ENCODE measurements at regions not wholly inside any gene's neighbourhood (a gene's known extent, or its start where the extent isn't known, plus 50 kb on each side); places are given as distances from the start of the nearest gene placed in this dataset.

DNA sequence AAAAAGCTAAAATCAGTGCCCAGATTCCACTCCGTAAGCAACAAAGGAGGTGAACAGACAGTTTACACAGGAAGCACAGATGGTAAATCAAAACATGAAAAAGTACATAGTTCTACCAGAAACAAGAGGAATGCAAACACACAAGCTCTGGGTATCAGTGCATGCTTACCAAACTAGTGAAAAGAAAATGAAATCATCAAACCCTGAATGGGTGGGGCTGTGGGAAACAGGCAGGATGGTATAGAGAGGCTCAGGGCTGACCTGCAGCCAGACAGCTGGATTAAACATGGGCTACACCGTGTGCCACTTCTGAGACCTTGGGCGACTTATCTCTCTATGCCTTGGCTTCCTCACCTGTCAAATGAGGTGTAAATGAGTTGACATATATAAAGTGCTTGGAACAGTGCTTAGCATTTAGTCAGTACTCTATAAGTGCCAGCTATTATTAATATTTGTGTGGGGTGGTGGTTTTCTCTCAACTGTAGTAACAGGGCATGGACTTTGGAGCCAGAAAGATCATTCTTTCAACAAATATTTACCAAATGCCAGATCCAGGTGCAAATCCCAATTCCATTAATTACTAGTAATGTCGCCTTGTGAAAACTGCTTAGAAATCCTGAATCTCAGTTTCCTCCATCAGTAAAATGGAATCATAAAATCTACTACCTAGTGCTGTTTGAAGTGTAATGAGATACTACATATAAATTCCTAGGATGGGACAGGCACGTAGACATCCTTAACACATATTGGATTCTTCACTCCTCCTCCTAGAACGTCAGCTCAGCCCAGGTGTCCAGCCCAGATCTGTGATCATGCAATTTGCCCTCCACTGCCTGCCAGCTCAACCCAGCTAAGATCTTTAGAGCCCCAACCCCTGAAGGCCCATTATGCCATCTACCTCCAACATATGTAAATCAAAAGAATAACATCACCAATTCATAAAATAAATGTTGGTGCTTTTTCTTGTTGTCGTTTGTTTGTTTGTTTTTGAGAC lies 55.5 kb upstream of the SMAD3 start:
- no peaks in the 10 kb centered on the region for H3K9me2 ChIP-seq (ENCODE audit: insufficient read depth)
- peaks cover 18% of the 10 kb centered on the region for H3K4me1 ChIP-seq (ENCODE audit: insufficient read depth)
- Mint-ChIP-seq H3K4me1 (peaks cover 34% of the 10 kb centered on the region), H3K27me3 (ENCODE audit: insufficient read depth, low read depth, poor library complexity) (peaks cover 8% of the 10 kb centered on the region), H3K27ac (no peak overlapping the region), H3K9me3 (no peaks in the 10 kb centered on the region; the same call in 2 of the 3 replicates), H3K36me3 (ENCODE audit: low read depth) (no peaks in the 10 kb centered on the region), H3K4me3 (no peak overlapping the region)
- no peaks in the 10 kb centered on the region for H3K27me3 ChIP-seq (ENCODE audit: insufficient read depth)
- no peak overlapping the region for H3K4me2 ChIP-seq
- no peak overlapping the region for H3K4me3 ChIP-seq
- ATAC-seq, result no peak
- no peaks in the 10 kb centered on the region for H3K79me2 ChIP-seq (replicated peaks; ENCODE audit: insufficient read depth)
- TF ChIP-seq, protein P1, sequence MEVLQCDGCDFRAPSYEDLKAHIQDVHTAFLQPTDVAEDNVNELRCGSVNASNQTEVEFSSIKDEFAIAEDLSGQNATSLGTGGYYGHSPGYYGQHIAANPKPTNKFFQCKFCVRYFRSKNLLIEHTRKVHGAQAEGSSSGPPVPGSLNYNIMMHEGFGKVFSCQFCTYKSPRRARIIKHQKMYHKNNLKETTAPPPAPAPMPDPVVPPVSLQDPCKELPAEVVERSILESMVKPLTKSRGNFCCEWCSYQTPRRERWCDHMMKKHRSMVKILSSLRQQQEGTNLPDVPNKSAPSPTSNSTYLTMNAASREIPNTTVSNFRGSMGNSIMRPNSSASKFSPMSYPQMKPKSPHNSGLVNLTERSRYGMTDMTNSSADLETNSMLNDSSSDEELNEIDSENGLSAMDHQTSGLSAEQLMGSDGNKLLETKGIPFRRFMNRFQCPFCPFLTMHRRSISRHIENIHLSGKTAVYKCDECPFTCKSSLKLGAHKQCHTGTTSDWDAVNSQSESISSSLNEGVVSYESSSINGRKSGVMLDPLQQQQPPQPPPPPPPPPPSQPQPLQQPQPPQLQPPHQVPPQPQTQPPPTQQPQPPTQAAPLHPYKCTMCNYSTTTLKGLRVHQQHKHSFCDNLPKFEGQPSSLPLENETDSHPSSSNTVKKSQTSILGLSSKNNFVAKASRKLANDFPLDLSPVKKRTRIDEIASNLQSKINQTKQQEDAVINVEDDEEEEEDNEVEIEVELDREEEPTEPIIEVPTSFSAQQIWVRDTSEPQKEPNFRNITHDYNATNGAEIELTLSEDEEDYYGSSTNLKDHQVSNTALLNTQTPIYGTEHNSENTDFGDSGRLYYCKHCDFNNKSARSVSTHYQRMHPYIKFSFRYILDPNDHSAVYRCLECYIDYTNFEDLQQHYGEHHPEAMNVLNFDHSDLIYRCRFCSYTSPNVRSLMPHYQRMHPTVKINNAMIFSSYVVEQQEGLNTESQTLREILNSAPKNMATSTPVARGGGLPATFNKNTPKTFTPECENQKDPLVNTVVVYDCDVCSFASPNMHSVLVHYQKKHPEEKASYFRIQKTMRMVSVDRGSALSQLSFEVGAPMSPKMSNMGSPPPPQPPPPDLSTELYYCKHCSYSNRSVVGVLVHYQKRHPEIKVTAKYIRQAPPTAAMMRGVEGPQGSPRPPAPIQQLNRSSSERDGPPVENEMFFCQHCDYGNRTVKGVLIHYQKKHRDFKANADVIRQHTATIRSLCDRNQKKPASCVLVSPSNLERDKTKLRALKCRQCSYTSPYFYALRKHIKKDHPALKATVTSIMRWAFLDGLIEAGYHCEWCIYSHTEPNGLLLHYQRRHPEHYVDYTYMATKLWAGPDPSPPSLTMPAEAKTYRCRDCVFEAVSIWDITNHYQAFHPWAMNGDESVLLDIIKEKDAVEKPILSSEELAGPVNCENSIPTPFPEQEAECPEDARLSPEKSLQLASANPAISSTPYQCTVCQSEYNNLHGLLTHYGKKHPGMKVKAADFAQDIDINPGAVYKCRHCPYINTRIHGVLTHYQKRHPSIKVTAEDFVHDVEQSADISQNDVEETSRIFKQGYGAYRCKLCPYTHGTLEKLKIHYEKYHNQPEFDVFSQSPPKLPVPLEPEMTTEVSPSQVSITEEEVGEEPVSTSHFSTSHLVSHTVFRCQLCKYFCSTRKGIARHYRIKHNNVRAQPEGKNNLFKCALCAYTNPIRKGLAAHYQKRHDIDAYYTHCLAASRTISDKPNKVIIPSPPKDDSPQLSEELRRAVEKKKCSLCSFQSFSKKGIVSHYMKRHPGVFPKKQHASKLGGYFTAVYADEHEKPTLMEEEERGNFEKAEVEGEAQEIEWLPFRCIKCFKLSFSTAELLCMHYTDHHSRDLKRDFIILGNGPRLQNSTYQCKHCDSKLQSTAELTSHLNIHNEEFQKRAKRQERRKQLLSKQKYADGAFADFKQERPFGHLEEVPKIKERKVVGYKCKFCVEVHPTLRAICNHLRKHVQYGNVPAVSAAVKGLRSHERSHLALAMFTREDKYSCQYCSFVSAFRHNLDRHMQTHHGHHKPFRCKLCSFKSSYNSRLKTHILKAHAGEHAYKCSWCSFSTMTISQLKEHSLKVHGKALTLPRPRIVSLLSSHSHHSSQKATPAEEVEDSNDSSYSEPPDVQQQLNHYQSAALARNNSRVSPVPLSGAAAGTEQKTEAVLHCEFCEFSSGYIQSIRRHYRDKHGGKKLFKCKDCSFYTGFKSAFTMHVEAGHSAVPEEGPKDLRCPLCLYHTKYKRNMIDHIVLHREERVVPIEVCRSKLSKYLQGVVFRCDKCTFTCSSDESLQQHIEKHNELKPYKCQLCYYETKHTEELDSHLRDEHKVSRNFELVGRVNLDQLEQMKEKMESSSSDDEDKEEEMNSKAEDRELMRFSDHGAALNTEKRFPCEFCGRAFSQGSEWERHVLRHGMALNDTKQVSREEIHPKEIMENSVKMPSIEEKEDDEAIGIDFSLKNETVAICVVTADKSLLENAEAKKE (CRISPR knock-in tag; IDR thresholded peaks at IDR 0.05), result no peak
- TF ChIP-seq ZNF331 (CRISPR knock-in tag; IDR thresholded peaks at IDR 0.05; ENCODE audit: low read depth), result no peak
- TF ChIP-seq EZH2 (IDR thresholded peaks at IDR 0.05; ENCODE audit: low read depth, unreplicated experiment), result no peak
- H4K20me1 ChIP-seq (replicated peaks; ENCODE audit: insufficient read depth), result no peaks in the 10 kb centered on the region
- no peak overlapping the region for H3K27ac ChIP-seq (ENCODE audit: low read depth)
- H3F3A ChIP-seq (replicated peaks; ENCODE audit: low read depth), result no peaks in the 10 kb centered on the region
- H3K36me3 ChIP-seq (ENCODE audit: insufficient read depth), result no peaks in the 10 kb centered on the region
- H2AFZ ChIP-seq, result no peak overlapping the region
- DNase-seq (ENCODE audit: low spot score), result no peak

All from GM23338 (cell line).